Fibroblast of villous mesenchyme (primary cell): ENCODE measurements at regions not wholly inside any gene's neighbourhood (a gene's known extent, or its start where the extent isn't known, plus 50 kb on each side); places are given as distances from the start of the nearest gene placed in this dataset.

Source experiments
- DNase-seq: peaks from one replicate; pipeline ENCODE4 v3.0.0-alpha.2; 2010; ENCODE audit warnings: low read depth
- H3K4me3 ChIP-seq: 2 replicates; pipeline ENCODE4 v1.5.1; 2011; ENCODE audit warnings: low read depth, mild to moderate bottlenecking, low read length
- TF ChIP-seq, protein P1 (sequence below): IDR thresholded peaks from 2 replicates; pipeline ENCODE4 v1.5.1; 2012; ENCODE audit warnings: low read depth, mild to moderate bottlenecking, low read length; ENCODE audit not compliant: insufficient read depth

DNA sequence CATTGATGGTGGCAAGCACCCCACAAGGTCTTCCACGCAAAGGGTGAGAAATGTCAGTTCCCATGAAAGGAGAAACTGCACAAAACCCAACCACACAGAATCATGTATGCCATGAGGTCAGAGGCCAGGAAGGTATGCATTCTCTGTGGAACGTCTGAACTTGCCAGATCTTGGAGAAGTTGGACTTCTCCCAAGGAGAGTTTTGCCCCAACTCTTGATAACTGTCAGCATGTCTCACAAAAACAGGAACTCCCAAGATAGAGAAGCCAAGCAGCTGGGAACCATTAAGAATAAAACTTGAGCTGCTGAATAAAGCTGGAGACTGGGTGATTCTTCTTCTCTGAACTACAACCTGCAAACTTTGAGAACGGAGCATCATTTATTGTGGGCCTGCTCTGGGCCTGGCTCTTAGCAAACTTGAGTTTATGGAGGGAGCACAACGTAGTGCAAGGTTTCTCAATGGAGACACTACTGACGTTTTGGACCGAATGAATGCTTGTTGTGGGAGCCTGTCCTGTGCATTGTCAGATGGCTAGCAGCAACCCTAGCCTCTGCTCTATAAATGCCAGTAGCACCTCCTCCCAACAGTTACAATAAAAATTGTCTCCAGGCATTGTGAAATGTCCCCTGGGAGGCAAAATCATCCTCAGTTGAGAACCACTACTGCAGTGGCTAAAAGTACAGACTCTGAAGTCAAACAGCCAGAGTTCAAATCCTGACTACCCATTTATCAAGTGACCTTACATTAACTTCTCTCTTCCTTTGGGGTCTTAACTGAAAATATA lies 193.5 kb downstream of the ACTL7B start:
- TF ChIP-seq, protein P1, sequence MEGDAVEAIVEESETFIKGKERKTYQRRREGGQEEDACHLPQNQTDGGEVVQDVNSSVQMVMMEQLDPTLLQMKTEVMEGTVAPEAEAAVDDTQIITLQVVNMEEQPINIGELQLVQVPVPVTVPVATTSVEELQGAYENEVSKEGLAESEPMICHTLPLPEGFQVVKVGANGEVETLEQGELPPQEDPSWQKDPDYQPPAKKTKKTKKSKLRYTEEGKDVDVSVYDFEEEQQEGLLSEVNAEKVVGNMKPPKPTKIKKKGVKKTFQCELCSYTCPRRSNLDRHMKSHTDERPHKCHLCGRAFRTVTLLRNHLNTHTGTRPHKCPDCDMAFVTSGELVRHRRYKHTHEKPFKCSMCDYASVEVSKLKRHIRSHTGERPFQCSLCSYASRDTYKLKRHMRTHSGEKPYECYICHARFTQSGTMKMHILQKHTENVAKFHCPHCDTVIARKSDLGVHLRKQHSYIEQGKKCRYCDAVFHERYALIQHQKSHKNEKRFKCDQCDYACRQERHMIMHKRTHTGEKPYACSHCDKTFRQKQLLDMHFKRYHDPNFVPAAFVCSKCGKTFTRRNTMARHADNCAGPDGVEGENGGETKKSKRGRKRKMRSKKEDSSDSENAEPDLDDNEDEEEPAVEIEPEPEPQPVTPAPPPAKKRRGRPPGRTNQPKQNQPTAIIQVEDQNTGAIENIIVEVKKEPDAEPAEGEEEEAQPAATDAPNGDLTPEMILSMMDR: no peak
- peak; percentile 33 for DNase-seq
- no peak overlapping the region for H3K4me3 ChIP-seq

DNA sequence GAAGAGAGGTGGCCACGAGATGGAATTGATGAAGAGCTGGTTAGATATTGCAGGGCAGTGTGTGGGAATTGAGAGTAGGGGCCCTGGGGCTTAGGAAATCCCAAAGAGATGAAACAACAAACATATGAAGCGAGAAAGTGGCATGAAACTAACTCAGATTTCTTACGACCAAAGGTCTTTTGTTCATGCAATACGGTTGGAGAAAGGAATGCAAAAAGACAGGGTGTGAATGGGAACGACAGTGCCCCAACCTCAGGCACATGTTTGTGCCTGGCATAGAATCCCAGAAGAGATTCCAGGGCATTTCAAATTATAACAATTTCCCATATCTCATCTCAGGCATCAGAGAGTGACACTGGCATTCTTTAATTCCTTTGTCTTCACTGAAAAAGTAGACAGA lies 199.2 kb downstream of the ACTL7B start:
- TF ChIP-seq, protein P1: no peak
- H3K4me3 ChIP-seq: no peak overlapping the region
- no peak for DNase-seq

DNA sequence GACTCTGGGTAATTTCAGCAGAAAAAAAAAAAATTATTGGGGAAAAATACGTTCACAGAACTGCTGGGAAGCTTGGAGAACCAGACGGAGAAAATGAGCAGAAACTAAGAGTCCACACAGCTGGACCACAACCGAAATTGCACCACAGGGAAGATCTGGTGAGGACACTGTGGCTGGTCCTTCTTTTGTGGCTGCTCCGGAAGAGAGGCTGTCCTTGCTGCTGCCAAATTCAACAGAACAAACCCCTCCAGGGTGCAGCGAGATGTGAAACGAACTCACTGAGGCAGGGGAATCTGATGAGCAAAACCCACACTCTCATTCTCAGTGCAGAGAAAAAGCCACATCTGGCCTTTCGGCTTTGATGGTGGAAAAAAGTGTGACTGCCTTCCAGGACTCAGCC lies 200.0 kb downstream of the ACTL7B start:
- TF ChIP-seq, protein P1: no peak
- no peak overlapping the region for H3K4me3 ChIP-seq
- DNase-seq: no peak

DNA sequence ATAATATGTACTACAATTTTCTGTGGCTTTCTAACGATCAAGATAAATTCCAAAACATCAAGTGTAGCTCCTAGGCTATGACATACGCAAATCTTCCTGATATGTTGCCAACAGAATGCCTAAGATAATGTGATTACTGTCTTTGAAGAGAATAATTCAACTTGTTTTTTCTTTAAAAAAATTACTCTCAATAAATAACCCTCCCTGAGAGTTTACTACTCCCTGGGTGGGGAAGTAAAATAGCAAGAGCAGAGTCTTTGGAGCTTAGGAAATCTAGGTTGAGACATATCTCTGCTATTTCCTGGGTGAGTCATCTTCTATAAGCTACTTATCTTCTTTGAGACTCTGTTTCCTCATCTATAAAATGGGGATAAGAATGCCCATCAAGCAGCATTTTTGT lies 201.2 kb downstream of the ACTL7B start:
- peak; percentile 60 for DNase-seq
- TF ChIP-seq, protein P1: no peak
- H3K4me3 ChIP-seq: no peak overlapping the region

DNA sequence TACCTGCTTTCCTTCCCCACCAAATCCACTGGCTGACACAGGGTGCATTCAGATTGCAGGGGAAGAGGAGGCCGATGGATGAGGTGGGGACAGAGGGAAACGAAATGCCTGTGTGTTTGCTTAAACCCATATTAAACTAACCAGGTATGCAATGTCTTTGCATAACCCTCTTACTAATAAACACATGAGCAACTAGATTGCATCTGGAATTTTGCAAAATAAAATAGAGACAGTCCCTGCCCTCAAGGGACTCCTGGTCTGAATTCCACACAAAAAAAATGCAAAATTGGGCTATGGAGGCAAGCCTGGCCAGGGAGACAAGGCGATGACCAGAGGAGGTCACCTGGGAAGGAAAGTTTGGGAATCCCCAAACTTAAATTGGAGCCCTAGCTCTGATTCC lies 202.9 kb downstream of the ACTL7B start:
- no peak for DNase-seq
- TF ChIP-seq, protein P1: no peak
- no peak overlapping the region for H3K4me3 ChIP-seq

DNA sequence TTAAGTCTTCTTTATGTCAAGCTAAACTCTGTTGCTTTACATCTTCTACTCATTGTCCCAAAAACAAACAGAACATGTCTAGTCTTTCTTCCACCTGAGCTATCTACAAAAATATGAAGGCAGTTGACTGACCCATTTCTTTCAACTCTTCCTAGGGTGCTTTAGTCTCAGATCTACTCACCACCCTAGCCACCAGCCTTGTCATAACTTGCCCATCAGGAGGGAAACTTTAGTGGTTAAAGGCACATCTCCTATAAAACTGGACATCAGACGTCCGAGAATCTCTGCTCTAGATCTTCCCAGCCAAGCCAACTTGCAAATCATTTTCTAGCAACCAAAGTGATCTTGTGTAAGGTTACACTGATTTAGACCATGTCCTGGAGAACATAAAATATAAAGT lies 205.0 kb downstream of the ACTL7B start:
- no peak overlapping the region for H3K4me3 ChIP-seq
- no peak for DNase-seq
- TF ChIP-seq, protein P1: no peak

DNA sequence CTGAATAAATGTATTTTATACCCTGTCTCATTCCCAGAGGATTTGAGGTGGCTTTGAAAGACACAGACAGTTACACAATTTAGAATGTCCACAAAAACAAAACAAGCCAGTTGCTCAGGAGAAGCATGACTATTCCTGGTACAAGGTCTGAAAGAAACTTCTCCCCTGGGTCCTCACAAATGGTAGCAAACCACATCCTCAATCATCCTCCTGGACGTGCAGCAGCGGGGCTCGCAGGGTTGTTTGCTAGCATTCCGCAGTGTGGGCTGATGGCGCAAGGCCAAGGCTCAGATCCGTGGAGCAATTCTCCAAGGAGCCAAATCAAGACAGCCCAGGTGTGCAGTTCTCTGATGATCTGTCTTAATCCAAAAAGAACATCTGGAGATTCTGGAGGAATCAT lies 210.3 kb downstream of the ACTL7B start:
- no peak for DNase-seq
- no peak overlapping the region for H3K4me3 ChIP-seq
- TF ChIP-seq, protein P1: no peak
